Endothelial cell of hepatic sinusoid (primary cell): ENCODE measurements at regions not wholly inside any gene's neighbourhood (a gene's known extent, or its start where the extent isn't known, plus 50 kb on each side); places are given as distances from the start of the nearest gene placed in this dataset.

Experiments
- in situ Hi-C: cut with HindIII; loops from 2 replicates; pipeline ENCODE4 v1.10.0; 2017; ENCODE audit warnings: low sequenced_read_pairs

GRCh38 chr1:78351551-78352216, 139.1 kb upstream of the PTGFR start:
- in situ Hi-C loops = no loop called here

- in situ Hi-C loops = no loop called here
Measured at GRCh38 chr1:78355656-78356055, 135.1 kb upstream of the PTGFR start.

- in situ Hi-C loops = no loop called here
Measured at GRCh38 chr1:78358165-78358564, 132.6 kb upstream of the PTGFR start.

GRCh38 chr1:78359666-78360065, 131.1 kb upstream of the PTGFR start:
- in situ Hi-C loops = no loop called here

- in situ Hi-C loops = no loop called here
Measured at GRCh38 chr1:78360584-78360983, 130.2 kb upstream of the PTGFR start.

- in situ Hi-C loops = no loop called here
Measured at GRCh38 chr1:78367700-78368099, 123.1 kb upstream of the PTGFR start.

- in situ Hi-C loops = no loop called here
Measured at GRCh38 chr1:78369546-78369945, 121.2 kb upstream of the PTGFR start.

GRCh38 chr1:78370356-78370755, 120.4 kb upstream of the PTGFR start:
- in situ Hi-C loops = no loop called here

GRCh38 chr1:78370779-78371482, 119.8 kb upstream of the PTGFR start:
- in situ Hi-C loops = no loop called here

GRCh38 chr1:78373676-78374075, 117.1 kb upstream of the PTGFR start:
- in situ Hi-C loops = no loop called here

GRCh38 chr1:78375996-78376395, 114.8 kb upstream of the PTGFR start:
- in situ Hi-C loops = no loop called here

GRCh38 chr1:78377356-78377928, 113.3 kb upstream of the PTGFR start:
- in situ Hi-C loops = no loop called here

- in situ Hi-C loops = no loop called here
Measured at GRCh38 chr1:78383923-78384322, 106.9 kb upstream of the PTGFR start.

- in situ Hi-C loops = no loop called here
Measured at GRCh38 chr1:78385744-78386462, 104.9 kb upstream of the PTGFR start.

GRCh38 chr1:78387201-78387600, 103.6 kb upstream of the PTGFR start:
- in situ Hi-C loops = no loop called here

GRCh38 chr1:78387871-78388270, 102.9 kb upstream of the PTGFR start:
- in situ Hi-C loops = no loop called here

GRCh38 chr1:78388275-78388674, 102.5 kb upstream of the PTGFR start:
- in situ Hi-C loops = no loop called here

- in situ Hi-C loops = no loop called here
Measured at GRCh38 chr1:78401148-78401547, 89.6 kb upstream of the PTGFR start.

GRCh38 chr1:78408192-78408591, 82.6 kb upstream of the PTGFR start:
- in situ Hi-C loops = no loop called here

GRCh38 chr1:78408810-78409209, 82.0 kb upstream of the PTGFR start:
- in situ Hi-C loops = no loop called here

GRCh38 chr1:78410643-78411042, 80.1 kb upstream of the PTGFR start:
- in situ Hi-C loops = no loop called here

GRCh38 chr1:78411707-78412106, 79.1 kb upstream of the PTGFR start:
- in situ Hi-C loops = no loop called here
